HG02973 (cell line): ENCODE measurements at regions not wholly inside any gene's neighbourhood (a gene's known extent, or its start where the extent isn't known, plus 50 kb on each side); places are given as distances from the start of the nearest gene placed in this dataset.
A peak's percentile ranks its signal among the peaks of the same experiment; 100 is the strongest.

Experiments used
- ATAC-seq: cut with Tn5 transposase; IDR thresholded peaks from one replicate; pipeline ENCODE4 v1.9.1; 2021; ENCODE audit warnings: moderate library complexity; ENCODE audit not compliant: unreplicated experiment

DNA sequence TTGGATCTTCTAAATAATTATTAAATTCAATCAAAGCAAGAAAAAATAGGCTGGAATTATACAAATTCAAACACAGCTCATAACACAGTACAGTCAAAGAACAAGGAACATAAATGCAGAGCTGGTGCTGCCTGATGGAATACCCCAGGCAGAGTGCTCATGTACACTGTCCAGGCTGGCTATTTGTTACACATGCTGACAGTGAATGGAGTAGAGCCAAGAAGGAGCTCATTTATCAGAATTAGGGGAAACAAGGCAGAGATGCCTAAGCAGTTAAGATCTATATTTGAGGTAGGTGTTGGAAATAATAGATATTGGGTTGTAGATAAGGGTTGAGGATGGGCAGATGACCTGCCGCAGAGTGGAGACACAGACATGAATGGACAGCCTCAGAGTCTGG lies 788.2 kb upstream of the ARPP21 start:
- no peak for ATAC-seq

DNA sequence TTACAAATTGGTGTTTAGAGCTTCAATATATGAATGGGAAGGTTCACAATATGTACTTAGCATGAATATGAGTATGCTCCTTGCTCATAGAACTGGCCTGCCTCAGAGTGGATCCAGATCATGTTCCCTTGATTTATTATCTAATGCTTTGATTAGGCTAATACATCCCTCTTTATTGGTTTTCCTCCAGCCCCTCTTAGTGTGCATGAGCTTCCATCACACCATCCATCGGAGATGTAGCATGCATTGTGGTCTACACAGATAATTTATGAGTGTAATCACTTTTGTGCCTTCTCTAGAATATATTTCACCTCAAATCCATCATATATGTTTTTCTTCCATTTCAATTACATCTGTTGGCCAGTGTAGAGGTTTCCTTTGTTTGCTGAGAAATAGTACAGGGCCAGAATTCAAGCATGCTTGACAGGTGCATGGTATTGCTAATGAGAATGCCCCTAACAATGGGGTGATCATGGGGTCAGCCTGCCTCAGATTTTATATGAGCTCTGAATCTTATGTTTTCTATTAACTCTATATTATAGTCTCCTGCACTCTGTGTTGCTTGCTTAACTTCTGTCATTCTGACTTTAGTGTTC lies 786.4 kb upstream of the ARPP21 start:
- no peak for ATAC-seq

DNA sequence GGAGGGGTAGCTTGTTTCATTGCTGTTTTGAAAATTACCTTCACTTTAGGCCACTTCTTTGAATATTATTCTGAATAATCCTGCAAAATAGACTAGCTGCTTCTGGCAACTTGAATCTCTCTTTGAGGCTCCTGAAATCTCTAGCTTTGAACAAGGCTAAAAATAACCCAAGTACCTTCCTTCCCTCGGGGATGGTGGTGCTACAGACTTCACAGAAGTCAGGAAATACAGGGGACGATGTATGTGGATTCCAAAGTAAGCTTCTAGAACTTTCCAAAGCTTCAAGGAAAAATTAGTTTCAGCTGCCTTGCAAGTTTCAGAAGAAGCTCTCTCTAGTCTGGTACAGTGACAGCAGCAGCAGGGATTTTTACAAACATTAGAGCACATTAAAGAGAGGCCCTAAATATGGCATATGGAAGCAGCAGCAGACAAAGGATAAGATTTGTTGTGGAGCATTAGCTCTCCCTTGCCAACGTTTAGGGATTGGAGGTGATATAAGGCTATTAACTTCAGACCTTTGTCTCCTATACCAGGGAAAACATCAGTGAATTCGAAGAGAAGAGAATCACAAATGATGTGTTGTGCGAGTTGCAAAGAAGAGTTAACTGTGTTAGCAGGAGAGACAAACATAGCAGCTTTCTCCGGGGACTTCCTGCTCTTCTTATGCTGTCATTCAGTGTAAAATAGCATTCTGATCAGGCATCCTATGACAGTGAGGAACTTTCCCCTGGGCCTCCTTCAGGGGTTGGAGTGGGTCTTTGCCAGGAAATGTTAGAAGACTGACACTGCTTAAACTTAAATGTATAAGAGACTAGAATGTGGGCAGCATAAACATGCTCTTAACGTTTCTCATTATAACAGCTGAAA lies 783.0 kb upstream of the ARPP21 start:
- ATAC-seq, result no peak

DNA sequence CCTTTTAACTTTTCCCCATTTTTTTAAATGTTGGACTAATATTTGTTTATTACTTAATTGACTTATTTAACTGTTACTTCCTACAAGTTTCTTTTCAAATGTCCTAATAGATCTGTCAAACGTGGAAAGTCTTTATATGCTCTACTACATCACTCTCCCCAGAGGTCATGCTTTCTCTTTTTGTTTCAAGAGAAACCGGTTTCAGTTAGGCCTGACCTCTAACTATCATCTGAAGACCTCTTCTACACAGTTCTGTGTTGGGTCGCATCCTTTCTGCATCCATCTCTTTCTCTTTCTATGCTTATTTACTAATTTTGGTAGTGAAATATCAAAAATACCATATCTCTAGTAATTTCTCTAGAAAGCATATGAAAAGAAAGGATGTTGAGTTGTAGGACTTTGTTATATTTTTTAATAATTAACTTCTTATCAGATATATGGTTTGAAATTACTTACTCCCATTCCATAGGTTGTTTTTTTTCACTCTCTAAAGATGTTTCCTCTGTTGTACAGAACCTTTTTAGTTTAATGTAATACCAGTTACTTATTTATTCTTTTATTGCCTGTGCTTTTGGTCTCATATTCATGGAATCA lies 781.2 kb upstream of the ARPP21 start:
- ATAC-seq, result no peak

DNA sequence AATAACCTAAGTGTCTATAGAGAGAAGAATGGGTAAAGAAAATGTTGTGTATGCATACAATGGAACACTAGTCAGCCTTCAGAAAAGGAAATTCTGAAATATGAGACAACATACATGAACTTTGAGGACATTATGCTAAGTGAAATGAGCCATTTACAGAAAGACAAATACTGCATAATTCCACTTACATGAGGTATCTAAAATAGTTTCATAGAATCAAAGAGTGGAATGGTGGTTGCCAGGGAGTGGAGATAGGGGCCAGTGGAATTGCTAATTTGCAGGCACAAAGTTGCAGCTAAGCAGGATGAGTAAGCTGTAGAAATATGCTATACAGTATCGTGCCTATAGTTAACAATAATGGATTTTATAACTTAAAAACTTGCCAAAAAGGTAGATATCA lies 779.6 kb upstream of the ARPP21 start:
- no peak for ATAC-seq

DNA sequence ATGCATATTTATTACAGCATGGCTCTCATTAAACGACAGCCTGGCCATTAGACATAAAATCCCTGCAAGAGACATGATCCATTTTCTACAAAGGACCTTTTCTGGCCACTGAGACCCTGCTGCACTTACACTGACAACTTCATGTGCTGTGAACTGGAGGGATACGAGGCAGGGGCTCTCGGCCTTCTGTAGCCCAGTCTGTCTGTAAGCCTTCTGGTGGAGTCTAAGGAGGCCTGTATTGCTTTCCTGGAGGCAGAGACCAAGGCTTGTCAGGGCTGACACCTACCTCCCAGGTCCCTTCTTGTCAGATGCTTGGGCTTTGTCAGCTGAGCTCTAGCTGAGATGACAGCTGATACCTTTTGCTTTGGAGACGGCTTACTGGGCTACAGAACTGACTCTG lies 776.9 kb upstream of the ARPP21 start:
- ATAC-seq, result no peak

DNA sequence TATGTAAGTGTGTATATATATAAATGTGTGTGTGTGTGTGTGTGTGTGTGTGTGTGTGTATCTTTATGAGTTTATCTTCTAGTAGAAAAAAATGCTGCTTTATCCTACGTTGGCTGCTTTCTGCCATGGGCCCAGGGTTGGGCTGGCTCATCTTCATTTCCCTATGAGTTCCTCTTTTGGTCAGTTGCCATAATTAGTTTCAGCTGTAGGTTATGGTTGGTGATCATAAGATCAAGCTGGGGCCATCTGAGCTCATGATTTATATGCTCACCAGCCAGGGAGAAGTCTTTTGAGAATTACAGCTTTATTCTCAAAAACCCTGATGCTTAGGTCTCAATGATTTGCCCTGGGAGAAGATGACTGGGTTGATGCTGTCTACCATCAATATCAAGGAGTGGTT lies 775.8 kb upstream of the ARPP21 start:
- no peak for ATAC-seq

DNA sequence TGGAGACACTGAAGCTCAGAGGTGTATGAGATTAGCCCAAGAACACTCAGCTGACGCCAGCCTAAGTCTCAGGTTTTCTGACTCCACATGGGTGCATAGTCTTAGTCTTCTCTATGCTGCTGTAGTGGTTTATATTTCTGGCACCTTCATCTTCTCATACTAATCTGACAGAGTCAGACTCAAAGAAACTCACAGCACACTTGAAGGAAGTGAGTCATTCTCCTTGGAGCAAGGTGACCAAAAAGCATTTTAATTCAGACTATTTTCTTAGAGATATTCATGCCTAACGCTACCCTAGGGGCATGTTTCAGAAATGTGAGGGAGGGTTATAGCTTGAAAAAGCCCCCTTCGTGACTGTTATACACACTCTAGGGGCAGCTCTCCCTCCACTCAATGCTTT lies 775.3 kb upstream of the ARPP21 start:
- no peak for ATAC-seq

DNA sequence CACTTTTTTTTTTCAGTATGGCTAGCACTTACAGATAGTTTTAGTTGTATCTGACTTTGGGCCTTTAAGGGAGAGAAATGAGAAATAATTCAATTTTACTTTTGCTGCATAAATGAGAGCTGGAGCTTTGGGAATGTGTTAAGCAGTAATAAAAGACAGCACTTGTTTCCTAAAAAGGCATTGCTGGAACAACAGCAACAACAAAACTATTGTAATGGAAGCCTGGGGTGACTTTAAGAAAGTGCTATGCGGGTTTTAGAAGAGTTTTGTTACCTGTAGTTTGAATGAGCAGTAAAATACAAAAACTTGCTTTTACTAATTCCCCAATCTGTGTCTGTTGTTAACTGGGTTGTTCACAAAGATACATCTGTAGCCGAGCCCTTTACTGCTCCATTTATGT lies 774.0 kb upstream of the ARPP21 start:
- no peak for ATAC-seq

DNA sequence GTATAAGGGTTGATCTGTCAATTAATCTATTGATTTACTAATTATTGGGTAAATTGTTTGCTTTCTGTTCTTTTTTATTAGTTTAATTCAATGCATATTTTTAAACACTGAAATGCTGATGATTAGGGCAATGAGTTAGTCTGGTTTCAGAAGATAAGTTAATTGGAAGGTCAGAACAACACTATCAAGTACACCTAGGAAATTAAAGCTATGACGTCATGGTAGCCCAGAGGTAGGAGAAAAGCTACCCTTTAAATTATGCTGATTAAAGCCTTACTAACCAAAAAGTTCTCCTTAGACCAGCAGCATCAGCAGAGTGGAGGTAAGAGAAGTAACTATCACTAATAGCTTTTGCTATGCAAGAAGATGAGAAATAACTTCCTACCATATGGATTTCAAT lies 770.4 kb upstream of the ARPP21 start:
- no peak for ATAC-seq

DNA sequence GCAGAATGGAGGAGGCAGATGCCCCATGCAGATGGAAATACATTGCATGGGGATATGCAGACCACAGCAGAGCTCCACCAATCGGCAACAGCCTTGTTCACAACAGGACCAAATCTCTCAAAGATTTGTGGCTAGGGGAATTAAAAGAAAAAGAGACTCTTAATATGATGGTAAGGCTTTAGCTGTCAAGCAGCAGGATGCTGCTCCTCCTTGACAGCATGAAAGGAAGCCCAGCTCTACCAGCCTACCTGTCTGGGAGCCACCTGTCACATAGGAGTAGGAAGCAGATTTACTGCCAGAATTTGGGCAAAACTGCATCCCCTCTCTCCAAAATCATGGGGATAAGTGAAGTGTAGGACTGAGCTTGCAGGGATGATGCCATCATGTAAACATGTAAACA lies 769.6 kb upstream of the ARPP21 start:
- ATAC-seq, result no peak

DNA sequence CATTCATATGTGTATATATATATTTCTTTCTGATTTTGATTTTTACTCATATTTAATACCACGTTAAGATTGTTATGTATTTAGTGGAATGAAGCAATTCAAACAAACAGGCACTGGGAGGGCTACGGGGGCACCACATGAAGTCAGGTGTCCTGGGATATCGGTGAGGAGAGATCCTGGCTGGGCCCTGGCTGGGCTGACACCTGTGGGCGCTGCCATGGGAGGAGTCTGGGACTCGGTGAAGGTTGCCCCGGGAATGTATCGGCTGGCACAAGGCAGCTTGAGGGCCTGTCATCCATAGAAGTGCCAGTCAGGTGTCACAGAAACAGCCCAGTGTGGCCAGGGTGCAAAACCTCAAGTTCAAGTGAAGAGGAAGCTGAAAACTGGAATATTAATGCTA lies 766.9 kb upstream of the ARPP21 start:
- ATAC-seq, result no peak

DNA sequence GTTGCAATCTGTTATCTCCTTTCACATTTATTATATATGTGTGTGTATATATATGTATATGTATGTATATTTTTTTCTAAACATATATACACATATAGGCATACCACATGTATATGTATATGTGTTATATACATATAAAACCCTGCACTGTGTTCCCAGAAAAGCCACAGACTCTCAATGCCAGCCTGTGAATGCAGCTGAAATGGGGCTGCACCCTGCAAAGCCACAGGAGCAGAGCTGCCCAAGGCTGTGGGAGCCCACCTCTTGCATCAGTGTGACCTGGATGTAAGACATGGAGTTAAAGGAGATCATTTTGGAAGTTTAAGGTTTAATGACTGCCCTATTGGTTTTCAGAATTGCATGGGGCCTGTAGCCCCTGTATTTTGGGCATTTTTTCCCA lies 762.3 kb upstream of the ARPP21 start:
- no peak for ATAC-seq

DNA sequence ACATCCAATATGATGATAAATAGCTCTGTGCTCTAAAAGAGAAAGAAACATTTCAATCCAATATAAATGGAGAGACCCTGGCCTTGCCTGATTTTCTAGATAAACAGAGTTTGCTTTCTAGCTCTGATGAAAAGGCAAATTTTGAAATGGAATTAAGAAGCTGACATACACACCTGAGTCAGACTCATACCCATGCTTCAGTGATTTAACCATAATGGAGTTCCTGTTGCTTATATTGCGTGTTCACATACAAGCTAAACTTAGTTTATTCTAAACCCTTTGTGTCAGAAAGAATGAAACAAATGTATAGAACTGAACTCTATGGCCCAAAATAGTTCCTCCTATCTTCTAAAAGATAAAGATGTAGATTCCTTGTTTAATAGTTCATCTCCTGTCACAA lies 760.8 kb upstream of the ARPP21 start:
- peak; percentile 43 for ATAC-seq

DNA sequence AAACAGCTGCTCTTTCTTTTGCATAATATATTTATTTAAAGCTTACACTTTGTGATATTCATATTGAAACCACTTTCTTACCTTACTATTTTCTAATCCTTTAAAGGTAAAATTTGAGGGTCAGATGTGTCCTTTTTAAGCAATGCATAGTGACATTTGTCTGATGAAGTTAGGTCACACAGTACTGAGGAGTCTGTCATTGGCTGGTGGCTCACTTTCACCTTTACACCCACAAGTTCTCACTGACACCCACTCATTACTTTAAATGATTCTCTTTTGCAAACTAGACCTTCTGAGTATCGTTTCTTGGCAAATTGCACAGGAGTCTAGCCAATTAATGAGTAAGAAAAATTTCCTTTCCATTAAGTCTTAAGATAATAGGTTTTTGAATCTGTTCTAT lies 758.3 kb upstream of the ARPP21 start:
- ATAC-seq, result peak; percentile 54

DNA sequence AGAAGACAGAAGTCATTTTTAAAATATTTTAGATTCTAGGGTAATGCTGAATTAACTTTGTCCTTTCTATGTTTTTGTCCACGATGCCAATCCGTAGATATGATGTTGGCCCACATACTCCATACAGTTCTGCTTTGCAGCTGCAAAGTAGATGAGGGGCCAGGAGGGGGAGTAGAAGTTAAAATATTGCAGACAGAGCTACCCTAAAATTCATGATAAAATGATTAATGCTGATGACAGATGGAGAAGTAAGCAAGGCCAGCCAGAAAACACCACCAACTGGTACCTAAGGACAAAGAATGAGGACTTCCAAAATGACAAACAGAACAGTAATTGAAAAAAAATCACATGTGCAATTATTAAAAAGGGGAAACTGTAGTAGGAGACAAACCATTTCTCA lies 756.6 kb upstream of the ARPP21 start:
- no peak for ATAC-seq

DNA sequence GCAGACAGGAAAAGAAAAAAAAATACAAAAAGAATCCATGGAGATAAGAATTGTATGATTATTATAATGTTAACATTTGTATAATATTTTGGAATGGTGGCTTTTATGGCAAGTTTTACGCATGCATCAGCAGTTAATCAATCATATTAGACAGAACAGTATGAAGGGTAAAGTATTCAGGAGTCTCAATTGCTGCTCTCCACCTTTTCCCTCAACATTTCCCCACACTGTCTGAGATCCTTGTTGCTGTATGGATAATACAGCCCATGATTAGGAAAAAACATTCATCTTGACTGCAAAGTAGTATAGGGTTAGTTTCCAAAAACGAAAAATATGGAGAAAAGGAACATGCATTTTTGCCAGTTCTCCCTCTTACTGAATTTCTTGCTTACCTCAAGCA lies 755.3 kb upstream of the ARPP21 start:
- no peak for ATAC-seq

DNA sequence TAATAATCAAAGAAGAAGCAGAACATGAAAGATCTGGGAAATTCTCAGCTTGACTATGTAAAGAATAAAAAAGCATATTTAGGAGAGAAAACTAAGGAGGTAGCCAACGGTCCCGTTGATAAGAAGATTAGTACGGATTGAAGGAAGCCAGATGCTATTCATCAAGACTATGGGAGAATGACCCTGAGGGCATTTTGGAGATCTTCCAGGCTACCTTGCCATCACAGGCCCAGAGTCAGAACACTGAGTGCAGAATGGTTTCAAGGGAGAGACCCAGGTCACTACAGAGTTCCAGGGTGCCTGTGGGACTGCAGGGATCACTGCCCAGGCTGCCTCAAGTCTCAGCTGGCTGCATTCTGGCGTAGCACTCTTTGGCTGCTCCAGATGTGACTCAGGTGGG lies 752.9 kb upstream of the ARPP21 start:
- ATAC-seq, result no peak

DNA sequence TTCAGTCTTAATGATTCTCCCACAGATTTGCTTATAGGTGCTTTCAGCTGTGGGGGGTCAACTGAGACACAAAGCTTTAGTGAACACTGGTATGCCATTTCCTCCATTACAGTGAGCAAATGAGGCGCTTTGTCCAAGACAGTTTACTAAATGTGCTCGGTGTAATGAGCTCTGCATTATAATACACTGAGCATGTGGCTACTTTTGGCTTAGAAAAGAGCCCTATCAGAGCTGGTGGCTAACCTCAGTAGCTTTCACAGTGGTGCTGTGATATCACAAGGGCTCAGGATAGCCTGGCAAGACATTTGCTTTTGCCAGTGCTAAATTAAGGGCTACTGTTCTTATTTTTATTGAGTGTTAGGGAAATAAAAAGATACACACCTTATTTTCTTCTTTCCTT lies 749.7 kb upstream of the ARPP21 start:
- ATAC-seq, result no peak

DNA sequence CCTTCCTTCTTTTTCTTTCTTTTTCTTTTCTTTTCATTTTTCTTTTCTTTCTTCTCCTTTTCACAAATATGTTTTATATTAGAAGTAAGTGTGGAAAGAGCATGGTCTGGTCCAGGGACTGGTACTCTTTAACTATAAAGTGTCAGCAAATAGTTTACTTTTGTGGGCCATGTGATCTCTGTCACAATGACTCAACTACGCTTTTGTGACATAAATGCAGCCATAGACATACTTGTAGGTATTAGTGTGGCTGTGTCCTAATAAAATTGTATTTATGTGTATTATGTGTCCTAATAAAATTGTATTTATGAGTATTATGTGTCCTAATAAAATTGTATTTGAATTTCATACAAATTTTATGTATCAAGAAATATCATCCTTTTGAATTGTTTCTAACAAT lies 749.1 kb upstream of the ARPP21 start:
- no peak for ATAC-seq

DNA sequence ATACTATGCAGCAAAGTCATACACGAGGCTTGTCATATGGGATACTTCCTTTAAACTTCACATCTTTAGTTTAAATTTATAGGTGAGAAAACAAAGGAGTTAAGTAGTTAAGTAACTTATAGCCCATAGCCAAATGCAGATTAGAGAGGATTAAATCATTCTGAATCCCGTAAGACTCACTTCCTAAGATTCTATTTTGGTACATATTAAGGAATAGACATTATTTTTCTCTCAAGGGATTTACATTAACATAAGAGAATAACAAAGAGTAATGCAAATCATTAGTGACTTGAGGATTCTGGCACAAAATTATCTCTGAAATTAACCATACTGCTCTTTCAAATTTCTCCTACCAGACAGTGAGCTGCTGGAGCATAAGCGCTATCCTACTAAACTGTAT lies 747.4 kb upstream of the ARPP21 start:
- no peak for ATAC-seq

DNA sequence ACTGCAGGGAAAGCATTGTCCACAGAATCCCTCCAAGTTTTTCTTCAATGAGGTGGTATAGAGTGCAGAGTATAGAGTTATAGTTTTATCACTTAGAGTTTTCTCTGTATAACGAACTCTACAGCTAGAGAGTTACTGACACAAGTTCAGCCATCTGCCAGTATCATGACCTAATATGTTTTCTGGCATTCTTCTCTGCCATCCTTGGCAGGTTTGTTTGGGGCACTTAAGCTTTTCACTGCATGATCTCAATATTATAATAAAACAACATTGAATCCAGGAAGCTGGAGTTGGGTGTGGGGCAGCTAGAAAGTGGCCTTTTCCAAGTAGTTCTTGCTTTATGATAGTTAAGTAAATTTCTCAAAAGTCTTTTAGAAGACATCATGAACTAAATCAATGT lies 743.5 kb upstream of the ARPP21 start:
- no peak for ATAC-seq
